Mesendoderm (in vitro differentiated cells): ENCODE measurements at regions not wholly inside any gene's neighbourhood (a gene's known extent, or its start where the extent isn't known, plus 50 kb on each side); places are given as distances from the start of the nearest gene placed in this dataset.

Experiments
- DNase-seq: peaks from one replicate; pipeline ENCODE4 v3.0.0; 2013
- H2AK5ac ChIP-seq: 2 replicates; pipeline ENCODE4 v1.6.1; 2013; ENCODE audit warnings: low read length, inconsistent platforms
- H2BK120ac ChIP-seq: 2 replicates; pipeline ENCODE4 v1.6.1; 2013; ENCODE audit warnings: low read depth, mild to moderate bottlenecking, low read length, moderate library complexity, mixed read lengths
- H2BK15ac ChIP-seq: replicated peaks from 2 replicates; pipeline ENCODE4 v1.6.1; 2013; ENCODE audit warnings: low read depth, mild to moderate bottlenecking, moderate library complexity
- H2BK5ac ChIP-seq: 2 replicates; pipeline ENCODE4 v1.6.1; 2013; ENCODE audit warnings: low read length, inconsistent platforms
- H3K18ac ChIP-seq: 2 replicates; pipeline ENCODE4 v1.6.1; 2013; ENCODE audit warnings: mild to moderate bottlenecking, low read length, mixed read lengths
- H3K23ac ChIP-seq: one replicate; pipeline ENCODE4 v1.6.1; 2013; ENCODE audit warnings: low read length
- H3K27ac ChIP-seq: 2 replicates; pipeline ENCODE4 v1.5.1; 2013; ENCODE audit warnings: low read depth, mild to moderate bottlenecking, inconsistent platforms, low read length, moderate library complexity
- H3K27me3 ChIP-seq: 2 replicates; pipeline ENCODE4 v1.6.1; 2013; ENCODE audit warnings: low read length, control low read depth, mild to moderate bottlenecking, inconsistent platforms; ENCODE audit not compliant: insufficient read depth, poor library complexity
- H3K36me3 ChIP-seq: 2 replicates; pipeline ENCODE4 v1.6.1; 2013; ENCODE audit warnings: low read length, inconsistent platforms; ENCODE audit not compliant: control insufficient read depth, insufficient read depth
- H3K4ac ChIP-seq: one replicate; pipeline ENCODE4 v1.6.1; 2013; ENCODE audit warnings: low read depth, mild to moderate bottlenecking, low read length, moderate library complexity
- H3K4me1 ChIP-seq: 2 replicates; pipeline ENCODE4 v1.6.1; 2013; ENCODE audit warnings: low read depth, low read length, inconsistent platforms; ENCODE audit not compliant: control insufficient read depth
- H3K4me2 ChIP-seq: 2 replicates; pipeline ENCODE4 v1.6.1; 2013; ENCODE audit warnings: low read length
- H3K4me3 ChIP-seq: 2 replicates; pipeline ENCODE4 v1.5.1; 2013; ENCODE audit warnings: mild to moderate bottlenecking, low read length
- H3K56ac ChIP-seq: one replicate; pipeline ENCODE4 v1.6.1; 2013; ENCODE audit warnings: low read length
- H3K79me1 ChIP-seq: 2 replicates; pipeline ENCODE4 v1.6.1; 2013; ENCODE audit warnings: low read length, inconsistent platforms
- H3K79me2 ChIP-seq: 2 replicates; pipeline ENCODE4 v1.6.1; 2013; ENCODE audit warnings: mild to moderate bottlenecking, low read length; ENCODE audit not compliant: control insufficient read depth, insufficient read depth
- H3K9ac ChIP-seq: 2 replicates; pipeline ENCODE4 v1.6.1; 2013; ENCODE audit warnings: low read length, inconsistent platforms
- H4K5ac ChIP-seq: one replicate; pipeline ENCODE4 v1.6.1; 2013; ENCODE audit warnings: low read length
- H4K8ac ChIP-seq: one replicate; pipeline ENCODE4 v1.6.1; 2013; ENCODE audit warnings: low read depth, mild to moderate bottlenecking, control low read depth, low read length, moderate library complexity
- WGBS: extraction: QIAGEN DNeasy Blood & Tissue Kit; methylation state at CpG from one replicate; pipeline ENCODE4 v1.1.7; 2013; ENCODE audit warnings: low lambda C conversion rate, missing lambda C conversion rate; ENCODE audit not compliant: insufficient coverage; ENCODE audit errors: extremely low coverage; 5-methylcytosine and 5-hydroxymethylcytosine counted together

GRCh38 chr5:12332480-12332879 lies 428.2 kb upstream of the CTNND2 start:
- Histone ChIP-seq H4K8ac (no peak overlapping the region), H3K18ac (no peak overlapping the region), H3K79me2 (no peaks in the 10 kb centered on the region), H3K36me3 (no peaks in the 10 kb centered on the region), H3K4me3 (no peak overlapping the region), H2BK5ac (no peak overlapping the region), H3K9ac (no peak overlapping the region), H3K4me2 (no peak overlapping the region), H3K4me1 (peaks cover 6% of the 10 kb centered on the region), H3K27ac (peak overlapping the region; percentile 96), H4K5ac (no peak overlapping the region), H3K79me1 (no peaks in the 10 kb centered on the region), H3K23ac (no peak overlapping the region), H2AK5ac (no peak overlapping the region), H3K4ac (no peak overlapping the region), H2BK15ac (no peak overlapping the region), H2BK120ac (no peak overlapping the region), H3K56ac (no peak overlapping the region), H3K27me3 (no peaks in the 10 kb centered on the region)
- peak; percentile 91 for DNase-seq
- WGBS = no CpG with 5 or more reads among the region's 3 CpGs

- WGBS = no CpG with 5 or more reads among the region's 9 CpGs
- H3K27me3 ChIP-seq = no peaks in the 10 kb centered on the region
- H3K79me1 ChIP-seq = no peaks in the 10 kb centered on the region
- peak overlapping the region; percentile 85 for H3K4ac ChIP-seq
- H2BK120ac ChIP-seq = no peak overlapping the region
- no peak overlapping the region for H2AK5ac ChIP-seq
- peaks cover 6% of the 10 kb centered on the region for H3K4me1 ChIP-seq
- H3K36me3 ChIP-seq = no peaks in the 10 kb centered on the region
- no peak overlapping the region for H2BK15ac ChIP-seq
- H3K4me2 ChIP-seq = no peak overlapping the region
- H3K56ac ChIP-seq = peak overlapping the region; percentile 12
- no peak overlapping the region for H3K23ac ChIP-seq
- peak overlapping the region; percentile 58 for H3K27ac ChIP-seq
- H3K4me3 ChIP-seq = no peak overlapping the region
- peak overlapping the region; percentile 52 for H2BK5ac ChIP-seq
- no peak overlapping the region for H4K5ac ChIP-seq
- no peaks in the 10 kb centered on the region for H3K79me2 ChIP-seq
- peak; percentile 76 for DNase-seq
- H3K9ac ChIP-seq = no peak overlapping the region
- no peak overlapping the region for H4K8ac ChIP-seq
- H3K18ac ChIP-seq = peak overlapping the region; percentile 61
These were observed 426.8 kb upstream of the CTNND2 start for GRCh38 chr5:12330993-12331588.

DNA sequence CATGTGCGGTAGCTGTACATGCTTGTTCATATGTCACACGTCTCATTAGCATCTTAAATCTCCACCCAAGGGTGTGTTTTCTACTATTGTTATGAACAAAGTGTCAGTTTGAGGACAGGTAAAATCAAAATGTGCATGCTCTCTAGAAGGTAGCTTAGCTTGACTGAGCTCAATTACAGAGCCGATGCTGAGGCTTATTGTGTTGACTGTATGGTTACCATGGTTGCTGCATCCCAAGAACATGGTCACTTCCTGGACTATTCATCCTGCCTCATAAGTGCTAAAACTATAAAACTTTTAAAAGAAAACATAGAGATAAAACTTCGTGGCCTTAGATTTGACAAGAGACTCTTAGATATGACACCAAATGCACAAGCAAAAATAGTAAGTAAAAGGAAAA lies 426.1 kb upstream of the CTNND2 start:
- no peak overlapping the region for H2BK15ac ChIP-seq
- H3K27me3 ChIP-seq = no peaks in the 10 kb centered on the region
- H2BK5ac ChIP-seq = peak overlapping the region; percentile 80
- H3K56ac ChIP-seq = peak overlapping the region; percentile 37
- no peak overlapping the region for H3K9ac ChIP-seq
- no peaks in the 10 kb centered on the region for H3K79me2 ChIP-seq
- H4K8ac ChIP-seq = no peak overlapping the region
- H3K79me1 ChIP-seq = no peaks in the 10 kb centered on the region
- H3K18ac ChIP-seq = peak overlapping the region; percentile 39
- peak overlapping the region; percentile 59 for H2AK5ac ChIP-seq
- no peak overlapping the region for H3K27ac ChIP-seq
- peak overlapping the region; percentile 73 for H2BK120ac ChIP-seq
- H3K4me2 ChIP-seq = no peak overlapping the region
- no peak overlapping the region for H3K4me3 ChIP-seq
- H3K23ac ChIP-seq = no peak overlapping the region
- no peak overlapping the region for H4K5ac ChIP-seq
- peaks cover 6% of the 10 kb centered on the region for H3K4me1 ChIP-seq
- peak; percentile 58 for DNase-seq
- WGBS = no CpG with 5 or more reads among the region's 4 CpGs
- no peak overlapping the region for H3K4ac ChIP-seq
- no peaks in the 10 kb centered on the region for H3K36me3 ChIP-seq

- no peaks in the 10 kb centered on the region for H3K79me2 ChIP-seq
- H2BK120ac ChIP-seq = no peak overlapping the region
- no CpG with 5 or more reads among the region's 7 CpGs for WGBS
- no peak overlapping the region for H2BK15ac ChIP-seq
- peak; percentile 52 for DNase-seq
- no peaks in the 10 kb centered on the region for H3K79me1 ChIP-seq
- H3K4me3 ChIP-seq = no peak overlapping the region
- H4K5ac ChIP-seq = no peak overlapping the region
- no peaks in the 10 kb centered on the region for H3K36me3 ChIP-seq
- no peak overlapping the region for H4K8ac ChIP-seq
- H3K23ac ChIP-seq = no peak overlapping the region
- no peaks in the 10 kb centered on the region for H3K27me3 ChIP-seq
- no peak overlapping the region for H3K56ac ChIP-seq
- H2AK5ac ChIP-seq = no peak overlapping the region
- no peak overlapping the region for H3K18ac ChIP-seq
- no peak overlapping the region for H3K4ac ChIP-seq
- H3K4me1 ChIP-seq = no peaks in the 10 kb centered on the region
- no peak overlapping the region for H3K27ac ChIP-seq
- H3K4me2 ChIP-seq = no peak overlapping the region
- no peak overlapping the region for H2BK5ac ChIP-seq
- no peak overlapping the region for H3K9ac ChIP-seq
These were observed 419.5 kb upstream of the CTNND2 start for GRCh38 chr5:12323637-12324229.

DNA sequence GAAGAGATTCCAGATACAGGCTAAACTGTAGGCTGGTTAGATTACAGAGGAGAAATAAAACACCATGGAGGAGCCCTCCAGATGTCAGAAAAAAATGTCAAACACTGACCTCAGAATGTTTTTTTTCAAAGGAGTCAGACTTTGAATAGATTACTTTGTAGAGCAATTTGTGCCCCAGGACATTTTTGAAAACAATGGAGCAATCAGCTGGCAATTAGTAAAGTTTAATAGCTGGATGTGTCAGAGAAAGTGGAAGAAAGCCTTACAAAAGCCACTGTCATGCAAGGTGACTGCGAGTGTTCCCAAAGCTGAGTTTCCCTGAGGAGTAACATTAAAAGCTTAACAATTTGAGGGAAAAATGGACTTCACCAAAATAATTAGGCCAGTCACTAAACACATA lies 417.8 kb upstream of the CTNND2 start:
- Histone ChIP-seq H4K8ac (no peak overlapping the region), H3K79me1 (no peaks in the 10 kb centered on the region), H3K4ac (no peak overlapping the region), H3K27ac (no peak overlapping the region), H2BK5ac (no peak overlapping the region), H4K5ac (no peak overlapping the region), H3K79me2 (no peaks in the 10 kb centered on the region), H3K27me3 (no peaks in the 10 kb centered on the region), H2BK120ac (no peak overlapping the region), H3K18ac (no peak overlapping the region), H2AK5ac (no peak overlapping the region), H3K23ac (no peak overlapping the region), H3K9ac (no peak overlapping the region), H3K4me3 (no peak overlapping the region), H3K4me2 (no peak overlapping the region), H3K36me3 (no peaks in the 10 kb centered on the region), H2BK15ac (no peak overlapping the region), H3K4me1 (no peaks in the 10 kb centered on the region), H3K56ac (no peak overlapping the region)
- no CpG with 5 or more reads among the region's 1 CpG for WGBS
- DNase-seq = peak; percentile 73

DNA sequence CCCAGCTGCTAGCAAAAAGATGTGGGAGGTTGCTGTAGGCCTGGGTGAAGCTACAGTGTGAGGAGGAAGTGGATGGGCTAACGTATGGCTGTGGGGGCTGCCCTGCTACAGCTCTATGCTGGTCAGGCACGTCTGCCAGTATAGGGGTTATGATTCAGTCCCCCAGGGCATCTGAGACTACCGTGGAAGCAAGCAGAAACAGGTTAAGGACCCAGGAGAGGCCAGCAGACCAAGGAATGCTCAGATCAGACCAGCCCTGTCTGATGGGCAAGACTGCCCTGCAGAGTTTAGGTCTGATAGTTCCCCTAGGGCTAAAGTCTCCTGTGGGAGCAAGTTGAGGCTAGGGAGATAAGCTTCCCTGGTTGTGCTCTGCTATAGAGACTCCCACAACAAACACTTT lies 416.1 kb upstream of the CTNND2 start:
- no peak for DNase-seq
- H3K79me2 ChIP-seq = no peaks in the 10 kb centered on the region
- no peaks in the 10 kb centered on the region for H3K79me1 ChIP-seq
- H3K9ac ChIP-seq = no peak overlapping the region
- no peak overlapping the region for H4K5ac ChIP-seq
- H2BK5ac ChIP-seq = no peak overlapping the region
- no CpG with 5 or more reads among the region's 3 CpGs for WGBS
- H2BK15ac ChIP-seq = no peak overlapping the region
- no peak overlapping the region for H3K4me3 ChIP-seq
- H3K56ac ChIP-seq = no peak overlapping the region
- H3K27me3 ChIP-seq = no peaks in the 10 kb centered on the region
- no peaks in the 10 kb centered on the region for H3K4me1 ChIP-seq
- H3K4me2 ChIP-seq = no peak overlapping the region
- no peaks in the 10 kb centered on the region for H3K36me3 ChIP-seq
- no peak overlapping the region for H4K8ac ChIP-seq
- no peak overlapping the region for H3K27ac ChIP-seq
- no peak overlapping the region for H3K18ac ChIP-seq
- no peak overlapping the region for H3K4ac ChIP-seq
- no peak overlapping the region for H2BK120ac ChIP-seq
- no peak overlapping the region for H2AK5ac ChIP-seq
- H3K23ac ChIP-seq = no peak overlapping the region
